SK-N-MC (cell line): ENCODE measurements at regions not wholly inside any gene's neighbourhood (a gene's known extent, or its start where the extent isn't known, plus 50 kb on each side); places are given as distances from the start of the nearest gene placed in this dataset.

ENCODE experiments used
- EZH2 ChIP-seq: fragments of 200-600 bp; sonication (generic); IDR thresholded peaks from one replicate; pipeline ENCODE4 v1.6.1; 2017; ENCODE audit warnings: antibody characterized with exemption
- FOXP2 ChIP-seq: optimal IDR thresholded peaks from 2 replicates; pipeline ENCODE3; 2011; ENCODE audit warnings: mild to moderate bottlenecking, moderate library complexity; ENCODE audit not compliant: insufficient read depth; ENCODE audit errors: extremely low read length, control extremely low read depth
- POLR2AphosphoS5 ChIP-seq: IDR thresholded peaks from 2 replicates; pipeline ENCODE4 v1.6.1; 2012; ENCODE audit warnings: mild to moderate bottlenecking, low read depth, low read length, borderline replicate concordance

DNA sequence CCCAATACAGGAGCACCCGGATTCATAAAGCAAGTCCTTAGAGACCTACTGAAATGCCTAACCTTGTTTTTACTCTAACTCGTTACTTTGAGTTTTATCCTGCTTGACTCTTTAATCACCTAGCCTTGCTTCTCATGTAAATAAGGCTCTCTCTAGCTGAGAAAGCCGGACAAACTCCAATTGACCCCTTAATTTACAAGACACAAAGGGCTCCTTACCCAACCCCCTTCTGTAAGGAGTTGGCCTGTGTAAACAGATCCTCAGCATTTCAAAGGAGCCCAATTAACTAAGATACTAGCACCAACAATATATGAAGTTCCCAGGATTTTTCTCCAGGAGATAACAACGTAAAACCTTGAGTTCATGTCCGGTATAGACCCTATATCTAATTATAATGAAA, 61.7 kb downstream of the CT47B1 start:
- TF ChIP-seq EZH2 (no peak), POLR2AphosphoS5 (no peak), FOXP2 (no peak)
